Transverse colon (tissue), 3 donors: ENCODE measurements at regions not wholly inside any gene's neighbourhood (a gene's known extent, or its start where the extent isn't known, plus 50 kb on each side); places are given as distances from the start of the nearest gene placed in this dataset.

Source experiments
- POLR2A ChIP-seq: fragments of 450-650 bp; IDR thresholded peaks from one replicate; pipeline ENCODE4 v1.6.1; 2016; ENCODE audit warnings: antibody characterized with exemption, mild to moderate bottlenecking, moderate library complexity
- POLR2AphosphoS5 ChIP-seq, 3 donors: sonication (generic); formaldehyde crosslinking; IDR thresholded peaks; one replicate each; pipeline ENCODE4 v1.6.1; 2016; ENCODE audit warnings: antibody characterized with exemption in 3 of 3

DNA sequence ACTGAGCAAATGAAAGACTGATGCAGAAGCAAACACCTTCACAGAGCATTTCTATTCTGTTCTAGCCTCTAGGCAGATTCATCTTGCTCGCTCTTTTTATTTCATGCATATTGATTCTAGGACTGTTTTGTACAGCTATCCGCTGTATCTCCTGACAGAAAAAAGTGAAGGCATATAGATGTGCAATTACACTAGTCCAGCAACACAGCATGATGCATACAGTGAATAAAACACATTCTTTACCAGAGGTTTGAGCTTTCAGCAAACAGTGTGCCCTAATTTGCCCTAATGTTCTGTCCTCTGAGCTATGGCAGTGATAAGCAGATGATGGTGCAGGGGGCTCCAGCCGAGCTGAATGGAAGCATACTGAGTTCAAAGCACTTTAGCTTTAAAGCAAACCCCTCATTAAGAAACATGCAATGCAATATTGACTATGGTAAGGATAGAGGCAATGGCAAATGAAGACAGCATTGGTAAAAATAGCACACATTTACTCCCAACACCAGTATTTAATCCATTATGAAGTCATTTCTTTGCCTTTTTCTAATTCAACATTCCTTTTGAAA lies 141.2 kb upstream of the RGPD4 start:
- TF ChIP-seq POLR2AphosphoS5 (IDR thresholded peaks at IDR 0.05) (no peak), POLR2A (no peak)
